Cardiac muscle cell (in vitro differentiated cells and primary cell): ENCODE measurements at regions not wholly inside any gene's neighbourhood (a gene's known extent, or its start where the extent isn't known, plus 50 kb on each side); places are given as distances from the start of the nearest gene placed in this dataset.

Experiments used
- DNase-seq, 2 donors: peaks; one replicate each; pipeline versions ENCODE4 v3.0.0 to v3.0.0-alpha.2; 2010 to 2017; ENCODE audit warnings: low read depth in 1 of 2, low spot score in 1 of 2
- H3K27ac ChIP-seq: fragments of 200-600 bp; sonication (generic); 2 replicates; pipeline ENCODE4 v1.5.1; 2016
- H3K27me3 ChIP-seq: fragments of 200-600 bp; sonication (generic); 2 replicates; pipeline ENCODE4 v1.6.0; 2016; ENCODE audit warnings: control low read depth
- H3K36me3 ChIP-seq: fragments of 200-600 bp; sonication (generic); 2 replicates; pipeline ENCODE4 v1.5.1; 2016; ENCODE audit warnings: control low read depth
- H3K4me1 ChIP-seq: fragments of 200-600 bp; sonication (generic); 2 replicates; pipeline ENCODE4 v1.8.1; 2017; ENCODE audit warnings: low read depth, mild to moderate bottlenecking, mixed run types
- H3K4me3 ChIP-seq: fragments of 200-600 bp; sonication (generic); 2 replicates; pipeline ENCODE4 v1.5.1; 2016; ENCODE audit warnings: mild to moderate bottlenecking
- H3K9me3 ChIP-seq: fragments of 200-600 bp; sonication (generic); 2 replicates; pipeline ENCODE4 v1.5.1; 2017; ENCODE audit warnings: low read depth, mild to moderate bottlenecking, control low read depth
- CTCF ChIP-seq: IDR thresholded peaks from 2 replicates; pipeline ENCODE4 v1.5.1; 2012; ENCODE audit warnings: low read depth, mild to moderate bottlenecking, low read length

- TF ChIP-seq CTCF = no peak
- H3K36me3 ChIP-seq = no peaks in the 10 kb centered on the region
- no peaks in the 10 kb centered on the region for H3K27me3 ChIP-seq
- no peak for DNase-seq
- no peak overlapping the region for H3K27ac ChIP-seq
- H3K4me3 ChIP-seq = no peak overlapping the region
- H3K4me1 ChIP-seq = peaks cover 10% of the 10 kb centered on the region
- H3K9me3 ChIP-seq = no peaks in the 10 kb centered on the region
Measured at GRCh38 chr9:134227451-134228411, 63.4 kb upstream of the RNU6ATAC start.

- no peak overlapping the region for H3K4me3 ChIP-seq
- no peak for TF ChIP-seq CTCF
- H3K9me3 ChIP-seq = no peaks in the 10 kb centered on the region
- DNase-seq = no peak
- H3K4me1 ChIP-seq = peaks cover 10% of the 10 kb centered on the region
- H3K36me3 ChIP-seq = no peaks in the 10 kb centered on the region
- no peak overlapping the region for H3K27ac ChIP-seq
- H3K27me3 ChIP-seq = no peaks in the 10 kb centered on the region
Measured at GRCh38 chr9:134228649-134229048, 64.3 kb upstream of the RNU6ATAC start.

- Histone ChIP-seq H3K27me3 (no peaks in the 10 kb centered on the region), H3K27ac (no peak overlapping the region), H3K36me3 (no peaks in the 10 kb centered on the region), H3K9me3 (no peaks in the 10 kb centered on the region), H3K4me1 (peaks cover 10% of the 10 kb centered on the region), H3K4me3 (no peak overlapping the region)
- no peak for DNase-seq
- no peak for TF ChIP-seq CTCF
Measured at GRCh38 chr9:134229466-134230091, 65.2 kb upstream of the RNU6ATAC start.

- H3K27ac ChIP-seq = no peak overlapping the region
- no peaks in the 10 kb centered on the region for H3K9me3 ChIP-seq
- no peak for DNase-seq
- no peak for TF ChIP-seq CTCF
- no peaks in the 10 kb centered on the region for H3K27me3 ChIP-seq
- H3K4me3 ChIP-seq = no peak overlapping the region
- peaks cover 10% of the 10 kb centered on the region for H3K4me1 ChIP-seq
- no peaks in the 10 kb centered on the region for H3K36me3 ChIP-seq
Measured at GRCh38 chr9:134230092-134230941, 66.0 kb upstream of the RNU6ATAC start.

GRCh38 chr9:134230942-134231325 is 66.6 kb upstream of the RNU6ATAC start:
- no peak for DNase-seq
- Histone ChIP-seq H3K4me1 (peaks cover 10% of the 10 kb centered on the region), H3K9me3 (no peaks in the 10 kb centered on the region), H3K27me3 (no peaks in the 10 kb centered on the region), H3K36me3 (no peaks in the 10 kb centered on the region), H3K4me3 (no peak overlapping the region), H3K27ac (no peak overlapping the region)
- no peak for TF ChIP-seq CTCF
